Activated CD4-positive, alpha-beta T cell treated with anti-CD3 and anti-CD28 coated beads for 36 hours (primary cell): ENCODE measurements at regions not wholly inside any gene's neighbourhood (a gene's known extent, or its start where the extent isn't known, plus 50 kb on each side); places are given as distances from the start of the nearest gene placed in this dataset.

Source experiments
- ATAC-seq: fragments of 200-7000 bp; cut with Tn5 transposase; one replicate; pipeline ENCODE4 v1.10.0; 2021; ENCODE audit warnings: mild to moderate bottlenecking, moderate library complexity
- CTCF ChIA-PET: fragments of 350-600 bp; sonication (Branson Sonifier 250); formaldehyde crosslinking; loops from one replicate; lab custom pipeline; 2021; ENCODE audit warnings: antibody characterized with exemption; lab: Charles Lee
- POLR2A ChIA-PET: fragments of 350-600 bp; sonication (Branson Sonifier 250); formaldehyde crosslinking; loops from one replicate; lab custom pipeline; 2021; ENCODE audit warnings: antibody characterized with exemption, inconsistent platforms; lab: Charles Lee
- DNase-seq: peaks from one replicate; pipeline ENCODE4 v3.0.0-alpha.2; 2020
- H3K27ac Mint-ChIP-seq: one replicate; pipeline ENCODE4 v1.8.0; 2021; ENCODE audit warnings: mixed read lengths
- H3K27me3 Mint-ChIP-seq: one replicate; pipeline ENCODE4 v1.8.0; 2021; ENCODE audit warnings: mixed read lengths
- H3K36me3 Mint-ChIP-seq: one replicate; pipeline ENCODE4 v1.8.0; 2021; ENCODE audit warnings: low read depth, mixed read lengths
- H3K4me1 Mint-ChIP-seq: one replicate; pipeline ENCODE4 v1.8.0; 2021; ENCODE audit warnings: mixed read lengths
- H3K4me3 Mint-ChIP-seq: one replicate; pipeline ENCODE4 v1.8.0; 2021; ENCODE audit warnings: mild to moderate bottlenecking, moderate library complexity, mixed read lengths
- H3K9me3 Mint-ChIP-seq: one replicate; pipeline ENCODE4 v1.8.0; 2021; ENCODE audit warnings: low read depth, mixed read lengths
- intact Hi-C, 2 experiments: fragments of 100-400 bp; cut with DNase I in 1 of 2; cut with micrococcal nuclease in 1 of 2; formaldehyde crosslinking; loops; one replicate each; pipeline versions ENCODE4 v1.14.2 to v1.15.1; 2022 to 2024; cut with DNase I, micrococcal nuclease

- DNase-seq (no peak), ATAC-seq (no peak)
- Mint-ChIP-seq H3K27me3 (peaks cover 10% of the 10 kb centered on the region), H3K27ac (no peak overlapping the region), H3K9me3 (no peaks in the 10 kb centered on the region), H3K4me3 (no peak overlapping the region), H3K4me1 (no peaks in the 10 kb centered on the region), H3K36me3 (no peaks in the 10 kb centered on the region)
- intact Hi-C loops = no loop called here
- ChIA-PET POLR2A (no interaction called here), CTCF (no interaction called here)
Observed at GRCh38 chr10:90588222-90588621, 269.6 kb downstream of the HTR7 start.

DNA sequence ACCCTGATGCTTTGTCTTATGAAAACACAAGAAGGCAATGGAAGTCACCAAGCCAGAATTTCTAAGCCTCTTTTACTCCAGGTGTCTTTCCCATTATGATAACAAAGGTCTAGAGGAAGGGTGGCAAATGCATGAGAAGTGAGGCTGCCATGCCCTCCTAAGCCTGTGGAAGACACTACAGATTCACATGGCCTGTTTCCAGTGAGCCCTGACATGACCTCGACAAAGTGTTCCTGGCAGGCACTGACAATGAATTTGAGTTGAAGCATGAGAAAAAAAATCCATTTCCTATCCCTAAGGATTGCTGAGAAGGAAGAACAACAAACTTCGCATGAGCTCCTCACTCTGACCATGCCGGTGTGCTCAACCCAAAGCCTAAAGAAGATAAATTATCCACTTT lies 268.0 kb downstream of the HTR7 start:
- no peaks in the 10 kb centered on the region for H3K9me3 Mint-ChIP-seq

DNA sequence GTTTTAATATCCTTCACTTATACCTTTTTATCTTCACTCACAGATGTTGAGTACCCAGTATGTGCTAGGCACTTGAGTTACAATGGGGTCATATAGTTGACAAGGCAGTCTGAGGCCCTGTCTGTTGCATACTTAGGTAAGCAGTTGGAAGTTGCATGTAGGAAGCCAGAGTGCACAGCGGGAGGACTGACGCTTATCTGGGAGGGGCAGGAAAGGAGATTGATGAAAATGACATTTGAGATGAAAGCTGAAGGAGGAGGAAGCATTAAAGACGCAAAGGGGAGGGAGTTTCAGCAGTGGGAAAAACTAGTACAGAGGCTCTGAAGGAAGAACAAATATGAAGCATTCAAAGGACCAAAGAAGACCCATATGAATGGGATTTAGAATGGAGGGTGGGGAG lies 266.2 kb downstream of the HTR7 start:
- DNase-seq = no peak
- ATAC-seq = no peak
- Mint-ChIP-seq H3K36me3 (no peaks in the 10 kb centered on the region), H3K4me3 (no peak overlapping the region), H3K9me3 (no peaks in the 10 kb centered on the region), H3K27me3 (peaks cover 9% of the 10 kb centered on the region), H3K27ac (no peak overlapping the region), H3K4me1 (no peaks in the 10 kb centered on the region)
- intact Hi-C loops = loop anchor here (5.0 kb wide), 2 partner anchors 444 to 799 kb away; no protein-coding TSS in a partner anchor
- CTCF ChIA-PET = no interaction called here
- POLR2A ChIA-PET = no interaction called here

More for the DNA sequence above, 268.0 kb downstream of the HTR7 start:
- peaks cover 10% of the 10 kb centered on the region for H3K27me3 Mint-ChIP-seq
- CTCF ChIA-PET = interaction anchor here (1.0 kb wide), 1 partner anchor 8 kb away, joined by 4 read pairs; no protein-coding TSS in a partner anchor
- POLR2A ChIA-PET = no interaction called here
- no peaks in the 10 kb centered on the region for H3K36me3 Mint-ChIP-seq
- DNase-seq (no peak), ATAC-seq (no peak)
- H3K27ac Mint-ChIP-seq = no peak overlapping the region
- no peak overlapping the region for H3K4me3 Mint-ChIP-seq
- no peaks in the 10 kb centered on the region for H3K4me1 Mint-ChIP-seq
- intact Hi-C loops = loop anchor here (5.0 kb wide), 2 partner anchors 443 to 798 kb away; no protein-coding TSS in a partner anchor

GRCh38 chr10:90592638-90593302 lies 265.1 kb downstream of the HTR7 start:
- DNase-seq = peak; percentile 30
- ChIA-PET CTCF (interaction anchor here (0.7 kb wide), 1 partner anchor 38 kb away, joined by 4 read pairs; no protein-coding TSS in a partner anchor), POLR2A (no interaction called here)
- no peaks in the 10 kb centered on the region for H3K36me3 Mint-ChIP-seq
- no peaks in the 10 kb centered on the region for H3K9me3 Mint-ChIP-seq
- H3K27me3 Mint-ChIP-seq = peaks cover 7% of the 10 kb centered on the region
- no peaks in the 10 kb centered on the region for H3K4me1 Mint-ChIP-seq
- intact Hi-C loops = loop anchor here (1.0 to 5.0 kb wide), 3 partner anchors 445 to 800 kb away; no protein-coding TSS in a partner anchor
- H3K27ac Mint-ChIP-seq = no peak overlapping the region
- no peak for ATAC-seq
- H3K4me3 Mint-ChIP-seq = no peak overlapping the region

DNA sequence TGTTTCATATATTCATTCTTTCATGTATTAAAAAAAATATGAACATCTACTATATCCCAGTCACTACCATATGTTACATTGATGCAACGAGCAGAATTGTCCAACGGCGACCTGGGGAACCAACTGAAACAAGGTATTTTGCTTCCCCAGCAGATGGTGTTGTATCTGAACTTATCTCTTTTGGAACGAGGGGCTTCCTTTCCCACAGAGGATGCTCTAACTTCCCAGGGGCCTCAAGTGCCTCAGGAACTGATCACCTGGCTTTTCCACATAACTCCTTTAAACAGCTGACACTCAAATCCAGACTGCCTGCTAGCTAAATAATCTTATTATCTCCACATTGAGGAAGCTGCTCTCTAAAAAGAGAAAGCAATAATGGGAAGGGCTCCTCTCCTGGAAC lies 259.3 kb downstream of the HTR7 start:
- Mint-ChIP-seq H3K9me3 (no peaks in the 10 kb centered on the region), H3K4me1 (no peaks in the 10 kb centered on the region), H3K4me3 (no peak overlapping the region), H3K36me3 (no peaks in the 10 kb centered on the region), H3K27me3 (peaks cover 6% of the 10 kb centered on the region), H3K27ac (no peak overlapping the region)
- DNase-seq (no peak), ATAC-seq (no peak)
- intact Hi-C loops = no loop called here
- ChIA-PET POLR2A (no interaction called here), CTCF (no interaction called here)

DNA sequence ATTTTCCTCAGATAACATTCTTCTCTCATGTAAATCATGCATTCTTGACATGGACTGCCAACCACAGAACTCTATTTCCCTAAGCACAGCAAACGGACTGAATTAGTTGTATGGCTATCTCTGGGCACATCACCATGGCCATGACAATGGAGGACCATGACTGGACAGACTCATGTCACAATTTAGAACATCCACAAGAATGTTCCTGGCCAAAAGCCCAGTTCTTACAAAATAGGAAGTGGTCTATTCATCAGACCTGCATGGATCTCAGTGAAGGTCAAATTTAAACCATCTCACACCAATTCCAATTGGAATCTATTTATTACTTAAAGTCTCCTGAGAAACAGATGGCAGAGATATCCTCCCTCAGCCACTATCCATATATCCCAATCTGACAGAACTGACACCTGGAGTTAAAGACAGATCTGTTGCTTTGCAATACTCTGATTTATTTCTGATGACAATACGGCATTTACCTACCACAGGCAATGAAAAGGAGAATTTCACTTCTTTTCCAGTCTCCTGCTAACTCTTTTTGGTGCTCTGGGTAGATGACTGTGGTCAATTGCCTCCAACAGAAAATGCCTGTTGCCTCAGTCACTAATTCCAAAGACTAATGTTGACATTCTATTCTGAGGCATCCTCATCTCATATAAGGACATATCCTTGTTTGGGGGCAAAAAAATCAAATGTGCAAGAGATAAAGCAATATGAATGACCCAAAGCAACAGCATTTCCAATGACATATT lies 254.8 kb downstream of the HTR7 start:
- ATAC-seq (no peak), DNase-seq (no peak)
- ChIA-PET CTCF (no interaction called here), POLR2A (no interaction called here)
- Mint-ChIP-seq H3K36me3 (no peaks in the 10 kb centered on the region), H3K4me3 (no peak overlapping the region), H3K27me3 (peaks cover 2% of the 10 kb centered on the region), H3K27ac (no peak overlapping the region), H3K4me1 (no peaks in the 10 kb centered on the region), H3K9me3 (no peaks in the 10 kb centered on the region)
- intact Hi-C loops = no loop called here

DNA sequence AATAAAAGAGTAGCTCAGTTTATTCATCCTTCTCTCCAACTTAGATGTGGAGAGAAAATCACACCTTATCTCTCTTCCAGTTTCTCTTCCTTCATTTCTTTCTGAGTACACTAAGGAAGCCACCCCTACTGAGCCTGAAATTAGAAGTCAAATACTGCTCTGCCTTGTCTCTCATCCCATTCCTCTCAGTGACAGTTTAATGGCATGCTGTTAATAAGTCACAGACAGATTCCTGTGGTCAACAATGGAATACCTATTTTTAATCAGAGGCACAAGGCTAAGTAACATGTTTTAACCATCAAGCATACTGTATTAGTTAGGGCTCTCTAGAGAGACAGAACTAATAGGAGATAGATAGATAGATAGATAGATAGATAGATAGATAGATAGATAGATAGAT lies 253.2 kb downstream of the HTR7 start:
- Mint-ChIP-seq H3K4me3 (no peak overlapping the region), H3K27me3 (peaks cover 2% of the 10 kb centered on the region), H3K36me3 (no peaks in the 10 kb centered on the region), H3K9me3 (no peaks in the 10 kb centered on the region), H3K4me1 (no peaks in the 10 kb centered on the region), H3K27ac (no peak overlapping the region)
- CTCF ChIA-PET = no interaction called here
- ATAC-seq = no peak
- intact Hi-C loops = no loop called here
- POLR2A ChIA-PET = no interaction called here
- DNase-seq = no peak

GRCh38 chr10:90605506-90605905 lies 252.3 kb downstream of the HTR7 start:
- ChIA-PET CTCF (no interaction called here), POLR2A (no interaction called here)
- Mint-ChIP-seq H3K36me3 (no peaks in the 10 kb centered on the region), H3K4me1 (no peaks in the 10 kb centered on the region), H3K27me3 (peaks cover 2% of the 10 kb centered on the region), H3K4me3 (no peak overlapping the region), H3K27ac (no peak overlapping the region), H3K9me3 (no peaks in the 10 kb centered on the region)
- no peak for ATAC-seq
- DNase-seq = no peak
- intact Hi-C loops = no loop called here

DNA sequence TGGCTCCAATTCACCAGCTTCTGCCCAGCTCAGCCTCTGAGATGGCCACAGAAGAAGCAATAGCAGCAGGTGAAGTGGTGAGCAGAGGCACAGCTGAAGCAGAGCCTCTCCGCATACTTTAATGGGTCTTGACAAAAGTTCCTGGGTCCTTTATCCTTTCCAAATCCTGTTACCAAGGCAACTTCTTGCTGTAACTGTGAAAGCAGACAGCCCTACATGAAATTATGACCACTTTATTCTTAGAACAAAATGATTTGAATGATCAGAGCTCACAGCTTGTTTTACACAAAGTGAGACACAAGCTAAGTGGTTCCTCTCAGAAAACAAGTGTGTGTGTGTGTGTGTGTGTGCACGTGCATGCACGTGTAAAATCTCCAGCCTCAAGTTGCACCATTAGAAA lies 245.6 kb downstream of the HTR7 start:
- intact Hi-C loops = no loop called here
- no peaks in the 10 kb centered on the region for H3K27me3 Mint-ChIP-seq
- DNase-seq (no peak), ATAC-seq (no peak)
- no peaks in the 10 kb centered on the region for H3K36me3 Mint-ChIP-seq
- H3K4me1 Mint-ChIP-seq = no peaks in the 10 kb centered on the region
- ChIA-PET CTCF (interaction anchor here (0.6 to 1.8 kb wide), 2 partner anchors 10 to 1187 kb away, joined by 3 to 4 read pairs; no protein-coding TSS in a partner anchor), POLR2A (no interaction called here)
- H3K4me3 Mint-ChIP-seq = no peak overlapping the region
- H3K27ac Mint-ChIP-seq = no peak overlapping the region
- H3K9me3 Mint-ChIP-seq = no peaks in the 10 kb centered on the region

- intact Hi-C loops = no loop called here
- ChIA-PET POLR2A (no interaction called here), CTCF (no interaction called here)
- Mint-ChIP-seq H3K9me3 (no peaks in the 10 kb centered on the region), H3K36me3 (no peaks in the 10 kb centered on the region), H3K27ac (no peak overlapping the region), H3K4me3 (no peak overlapping the region), H3K4me1 (no peaks in the 10 kb centered on the region), H3K27me3 (no peaks in the 10 kb centered on the region)
- DNase-seq (no peak), ATAC-seq (no peak)
Observed at GRCh38 chr10:90614631-90615030, 243.2 kb downstream of the HTR7 start.

DNA sequence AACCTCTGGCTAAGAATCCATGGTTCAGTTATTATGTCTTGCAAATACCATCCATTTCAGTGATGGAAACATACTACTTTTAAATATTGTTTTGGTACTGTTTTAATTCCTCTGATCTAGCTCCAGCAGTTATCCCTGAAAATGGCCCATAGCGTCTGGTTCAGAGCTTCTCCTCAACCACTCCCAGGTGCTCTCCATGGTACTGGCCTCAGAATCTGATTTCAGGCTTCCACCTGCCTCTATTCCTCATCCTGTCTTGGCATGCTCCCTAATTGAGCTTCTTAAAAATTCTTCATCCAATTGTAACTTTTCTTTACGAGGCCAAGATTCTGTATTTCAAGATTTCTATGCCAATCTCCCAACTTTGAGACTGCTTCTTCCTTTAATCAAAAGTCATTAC lies 236.3 kb downstream of the HTR7 start:
- ChIA-PET CTCF (no interaction called here), POLR2A (no interaction called here)
- H3K4me3 Mint-ChIP-seq = no peak overlapping the region
- no peak overlapping the region for H3K27ac Mint-ChIP-seq
- H3K9me3 Mint-ChIP-seq = no peaks in the 10 kb centered on the region
- H3K36me3 Mint-ChIP-seq = no peaks in the 10 kb centered on the region
- H3K4me1 Mint-ChIP-seq = no peaks in the 10 kb centered on the region
- DNase-seq (no peak), ATAC-seq (no peak)
- H3K27me3 Mint-ChIP-seq = peaks cover 9% of the 10 kb centered on the region
- intact Hi-C loops = no loop called here
